HepG2 (cell line): ENCODE measurements at regions not wholly inside any gene's neighbourhood (a gene's known extent, or its start where the extent isn't known, plus 50 kb on each side); places are given as distances from the start of the nearest gene placed in this dataset.

Source experiments
- ATAC-seq: fragments of 200-7000 bp; cut with Tn5 transposase; 3 replicates; pipeline ENCODE4 v1.9.1; 2020; ENCODE audit warnings: mild to moderate bottlenecking, moderate library complexity
- BruUV-seq: library from RNA; stranded (reverse); fragments of 400-500 nt; replicated peaks from 2 replicates; lab custom pipeline; 2021; lab: Mats Ljungman, UMichigan
- CTCF ChIA-PET: fragments of 300-600 bp; formaldehyde crosslinking; extraction: SDS; loops from one replicate; lab custom pipeline; 2021; ENCODE audit warnings: low total read pairs, inconsistent platforms, low intra/inter-chr PET ratio; lab: Yijun Ruan, JAX
- POLR2A ChIA-PET: fragments of 350-600 bp; sonication (Branson Sonifier 250); formaldehyde crosslinking; loops from one replicate; lab custom pipeline; 2020; ENCODE audit warnings: antibody characterized with exemption, inconsistent platforms; lab: Yijun Ruan, JAX
- DNase-seq: peaks from one replicate; pipeline ENCODE4 v3.0.0-alpha.2; 2015; ENCODE audit warnings: low spot score
- FAIRE-seq: peaks from 3 replicates; lab custom pipeline; 2011; peaks lifted over from hg19 to GRCh38; lab: Jason Lieb, UNC
- H2AFZ ChIP-seq: one replicate; pipeline ENCODE4 v1.6.1; 2011; ENCODE audit warnings: low read length, inconsistent platforms
- H3K27ac ChIP-seq: fragments of 300-600 bp; 3 replicates; pipeline ENCODE4 v1.8.0; 2011; ENCODE audit warnings: mixed run types, mild to moderate bottlenecking, mixed read lengths, low read length, inconsistent platforms; ENCODE audit not compliant: insufficient read depth; ENCODE audit errors: extremely low read length
- H3K27me3 ChIP-seq, 2 experiments: fragments of 200-600 bp in 1 of 2; 2 replicates in 1 of 2; 3 replicates in 1 of 2; pipeline versions ENCODE4 v1.6.0 to v1.8.0; 2011; ENCODE audit warnings: low read length in 2 of 2, mild to moderate bottlenecking in 2 of 2, moderate library complexity in 2 of 2, inconsistent platforms in 1 of 2; ENCODE audit not compliant: insufficient read depth in 2 of 2, control insufficient read depth in 1 of 2
- H3K36me3 ChIP-seq, 2 experiments: fragments of 200-600 bp in 1 of 2; replicated peaks in 1 of 2; 2 replicates in 1 of 2; 3 replicates in 1 of 2; pipeline versions ENCODE4 v1.5.1 to v1.8.0; 2011; ENCODE audit warnings: low read length in 2 of 2, inconsistent platforms in 1 of 2; ENCODE audit not compliant: insufficient read depth in 2 of 2, control insufficient read depth in 1 of 2
- H3K4me1 ChIP-seq: 2 replicates; pipeline ENCODE4 v1.5.1; 2012; ENCODE audit warnings: low read length, inconsistent platforms; ENCODE audit not compliant: insufficient read depth
- H3K4me2 ChIP-seq: 2 replicates; pipeline ENCODE4 v1.6.0; 2011; ENCODE audit warnings: low read depth, low read length, inconsistent platforms
- H3K4me3 ChIP-seq, 3 experiments: fragments of 200-600 bp in 1 of 3; sonication (generic), shearing (Covaris generic) in 1 of 3; replicated peaks in 1 of 3; 2 replicates each; pipeline ENCODE4 v1.5.1; 2011 to 2016; ENCODE audit warnings: low read length in 3 of 3, inconsistent platforms in 2 of 3, low read depth in 2 of 3, mild to moderate bottlenecking in 2 of 3, control low read depth in 1 of 3, mixed read lengths in 1 of 3; ENCODE audit not compliant: insufficient read depth in 1 of 3
- H3K79me2 ChIP-seq: one replicate; pipeline ENCODE4 v1.6.1; 2011; ENCODE audit warnings: low read length, inconsistent platforms; ENCODE audit not compliant: insufficient read depth
- H3K9ac ChIP-seq: 2 replicates; pipeline ENCODE4 v1.6.0; 2011; ENCODE audit warnings: mild to moderate bottlenecking, low read depth, low read length, inconsistent platforms; ENCODE audit not compliant: insufficient read depth
- H3K9me3 ChIP-seq: 2 replicates; pipeline ENCODE4 v1.5.1; 2012; ENCODE audit warnings: mild to moderate bottlenecking, low read length
- H4K20me1 ChIP-seq: 2 replicates; pipeline ENCODE4 v1.6.0; 2011; ENCODE audit warnings: inconsistent platforms, mild to moderate bottlenecking, low read length, moderate library complexity; ENCODE audit not compliant: insufficient read depth
- DDIT3 ChIP-seq: sonication (generic); formaldehyde crosslinking; IDR thresholded peaks from 2 replicates; pipeline ENCODE4 v1.4.0; 2020; ENCODE audit warnings: mild to moderate bottlenecking, missing genetic modification reagents
- HHEX ChIP-seq: IDR thresholded peaks from 2 replicates; pipeline ENCODE4 v1.6.1; 2016; ENCODE audit warnings: control low read depth
- KAT2B ChIP-seq: fragments of 150-350 bp; IDR thresholded peaks from 2 replicates; pipeline ENCODE4 v1.6.1; 2014; ENCODE audit warnings: low read depth, low read length, borderline replicate concordance
- RBM39 ChIP-seq: fragments of 200-400 bp; formaldehyde crosslinking; IDR thresholded peaks from one replicate; pipeline ENCODE4 v1.6.1; 2018; ENCODE audit warnings: antibody characterized with exemption, mild to moderate bottlenecking, low read depth, low read length; ENCODE audit not compliant: poor library complexity, severe bottlenecking
- TEAD2 ChIP-seq: sonication (generic); formaldehyde crosslinking; IDR thresholded peaks from 2 replicates; pipeline ENCODE4 v1.9.0; 2021; ENCODE audit warnings: missing genetic modification reagents
- XRCC5 ChIP-seq: fragments of 200-400 bp; formaldehyde crosslinking; optimal IDR thresholded peaks from 2 replicates; pipeline ENCODE3; 2017; ENCODE audit warnings: mild to moderate bottlenecking, low read length
- ZNF18 ChIP-seq: sonication (generic); formaldehyde crosslinking; IDR thresholded peaks from 2 replicates; pipeline ENCODE4 v1.8.0; 2022; ENCODE audit warnings: mild to moderate bottlenecking, missing genetic modification reagents; ENCODE audit not compliant: insufficient replicate concordance
- ZNF24 ChIP-seq: fragments of 450-650 bp; IDR thresholded peaks from 2 replicates; pipeline ENCODE4 v1.6.1; 2017; ENCODE audit warnings: antibody characterized with exemption, mild to moderate bottlenecking
- ZNF563 ChIP-seq: sonication (generic); formaldehyde crosslinking; IDR thresholded peaks from 2 replicates; pipeline ENCODE4 v1.8.0; 2022; ENCODE audit warnings: mild to moderate bottlenecking, moderate library complexity, missing genetic modification reagents
- ZNF609 ChIP-seq: sonication (generic); formaldehyde crosslinking; IDR thresholded peaks from 2 replicates; pipeline ENCODE4 v1.4.0; 2020; ENCODE audit warnings: mild to moderate bottlenecking, missing genetic modification reagents, borderline replicate concordance
- ZZZ3 ChIP-seq: sonication (generic); formaldehyde crosslinking; IDR thresholded peaks from 2 replicates; pipeline ENCODE4 v1.4.0; 2020; ENCODE audit warnings: missing genetic modification reagents, mild to moderate bottlenecking, borderline replicate concordance
- WGBS: methylation state at CpG from one replicate; pipeline ENCODE4 v1.1.6; 2017; ENCODE audit warnings: low lambda C conversion rate; 5-methylcytosine and 5-hydroxymethylcytosine counted together
- in situ Hi-C: cut with HindIII; loops from 2 replicates; pipeline ENCODE4 v1.10.0; 2017; ENCODE audit warnings: low pct_unique_long_range_greater_than_20kb; ENCODE audit not compliant: extremely low pct_ligation_motif_present
- intact Hi-C: fragments of 100-400 bp; cut with micrococcal nuclease; formaldehyde crosslinking; loops from one replicate; pipeline ENCODE4 v1.10.0; 2022; ENCODE audit not compliant: unreplicated experiment
- TF ChIP-seq, protein P1 (sequence below): sonication (generic); formaldehyde crosslinking; IDR thresholded peaks from 2 replicates; pipeline ENCODE4 v1.5.1; 2020; ENCODE audit warnings: missing genetic modification reagents, mild to moderate bottlenecking, borderline replicate concordance
- TF ChIP-seq, protein P2 (sequence below): sonication (generic); formaldehyde crosslinking; IDR thresholded peaks from 2 replicates; pipeline ENCODE4 v1.5.0; 2020; ENCODE audit warnings: mild to moderate bottlenecking, missing genetic modification reagents, borderline replicate concordance
- TF ChIP-seq, protein P3 (sequence below): IDR thresholded peaks from 2 replicates; pipeline ENCODE4 v1.6.1; 2016; ENCODE audit warnings: missing biosample characterization, missing genetic modification reagents, low read depth

DNA sequence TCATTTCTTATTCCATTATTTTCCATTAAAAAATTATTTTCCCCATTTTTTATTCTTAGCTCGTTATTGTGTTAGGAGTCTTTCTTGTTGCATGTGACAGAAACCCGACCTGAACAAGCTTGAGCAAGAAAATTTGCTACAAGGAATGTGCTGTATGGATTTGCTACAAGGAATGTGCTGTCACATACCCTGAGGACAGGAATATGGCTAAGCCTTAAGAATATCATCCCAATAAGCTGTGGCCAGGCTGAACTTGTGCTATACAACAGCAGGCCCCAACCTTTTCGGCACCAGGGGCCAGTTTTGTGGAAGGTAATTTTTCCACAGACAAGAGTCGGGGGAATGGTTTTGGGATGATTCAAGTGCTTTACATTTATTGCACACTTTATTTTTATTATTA is 114.0 kb downstream of the TRMT11 start:
- H3K4me1 ChIP-seq, result peaks cover 3% of the 10 kb centered on the region
- H3K4me2 ChIP-seq, result no peak overlapping the region
- intact Hi-C loops (no loop called here), in situ Hi-C loops (no loop called here)
- 93% methylated on average over 4 of the region's 4 CpGs for WGBS
- CTCF ChIA-PET, result no interaction called here
- BruUV-seq, result no TSS peak
- no peak overlapping the region for H3K4me3 ChIP-seq
- POLR2A ChIA-PET, result no interaction called here
- no peaks in the 10 kb centered on the region for H3K9me3 ChIP-seq
- no peak overlapping the region for H2AFZ ChIP-seq
- H4K20me1 ChIP-seq, result no peaks in the 10 kb centered on the region
- no peak overlapping the region for H3K27ac ChIP-seq
- no peak for ATAC-seq
- no peak overlapping the region for H3K9ac ChIP-seq
- no peaks in the 10 kb centered on the region for H3K27me3 ChIP-seq
- FAIRE-seq, result no peak
- H3K36me3 ChIP-seq, result peaks cover 8 to 22% of the 10 kb centered on the region in 2 experiments
- DNase-seq, result no peak
- H3K79me2 ChIP-seq, result no peaks in the 10 kb centered on the region
- TF ChIP-seq, protein P1, sequence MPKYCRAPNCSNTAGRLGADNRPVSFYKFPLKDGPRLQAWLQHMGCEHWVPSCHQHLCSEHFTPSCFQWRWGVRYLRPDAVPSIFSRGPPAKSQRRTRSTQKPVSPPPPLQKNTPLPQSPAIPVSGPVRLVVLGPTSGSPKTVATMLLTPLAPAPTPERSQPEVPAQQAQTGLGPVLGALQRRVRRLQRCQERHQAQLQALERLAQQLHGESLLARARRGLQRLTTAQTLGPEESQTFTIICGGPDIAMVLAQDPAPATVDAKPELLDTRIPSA (CRISPR knock-in tag), result no peak
- TF ChIP-seq ZZZ3 (no peak), RBM39 (no peak), ZNF563 (CRISPR knock-in tag) (no peak), ZNF609 (CRISPR knock-in tag) (no peak), KAT2B (no peak), ZNF18 (CRISPR knock-in tag) (no peak), ZNF24 (no peak), XRCC5 (no peak), DDIT3 (CRISPR knock-in tag) (no peak), HHEX (CRISPR knock-in tag) (no peak), TEAD2 (CRISPR knock-in tag) (no peak)
- TF ChIP-seq, protein P2, sequence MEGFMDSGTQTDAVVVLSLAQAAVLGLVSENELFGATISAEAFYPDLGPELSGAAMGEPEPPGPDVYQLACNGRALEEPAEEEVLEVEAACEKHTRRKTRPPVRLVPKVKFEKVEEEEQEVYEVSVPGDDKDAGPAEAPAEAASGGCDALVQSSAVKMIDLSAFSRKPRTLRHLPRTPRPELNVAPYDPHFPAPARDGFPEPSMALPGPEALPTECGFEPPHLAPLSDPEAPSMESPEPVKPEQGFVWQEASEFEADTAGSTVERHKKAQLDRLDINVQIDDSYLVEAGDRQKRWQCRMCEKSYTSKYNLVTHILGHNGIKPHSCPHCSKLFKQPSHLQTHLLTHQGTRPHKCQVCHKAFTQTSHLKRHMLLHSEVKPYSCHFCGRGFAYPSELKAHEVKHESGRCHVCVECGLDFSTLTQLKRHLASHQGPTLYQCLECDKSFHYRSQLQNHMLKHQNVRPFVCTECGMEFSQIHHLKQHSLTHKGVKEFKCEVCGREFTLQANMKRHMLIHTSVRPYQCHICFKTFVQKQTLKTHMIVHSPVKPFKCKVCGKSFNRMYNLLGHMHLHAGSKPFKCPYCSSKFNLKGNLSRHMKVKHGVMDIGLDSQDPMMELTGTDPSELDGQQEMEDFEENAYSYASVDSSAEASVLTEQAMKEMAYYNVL (CRISPR knock-in tag), result no peak
- TF ChIP-seq, protein P3, sequence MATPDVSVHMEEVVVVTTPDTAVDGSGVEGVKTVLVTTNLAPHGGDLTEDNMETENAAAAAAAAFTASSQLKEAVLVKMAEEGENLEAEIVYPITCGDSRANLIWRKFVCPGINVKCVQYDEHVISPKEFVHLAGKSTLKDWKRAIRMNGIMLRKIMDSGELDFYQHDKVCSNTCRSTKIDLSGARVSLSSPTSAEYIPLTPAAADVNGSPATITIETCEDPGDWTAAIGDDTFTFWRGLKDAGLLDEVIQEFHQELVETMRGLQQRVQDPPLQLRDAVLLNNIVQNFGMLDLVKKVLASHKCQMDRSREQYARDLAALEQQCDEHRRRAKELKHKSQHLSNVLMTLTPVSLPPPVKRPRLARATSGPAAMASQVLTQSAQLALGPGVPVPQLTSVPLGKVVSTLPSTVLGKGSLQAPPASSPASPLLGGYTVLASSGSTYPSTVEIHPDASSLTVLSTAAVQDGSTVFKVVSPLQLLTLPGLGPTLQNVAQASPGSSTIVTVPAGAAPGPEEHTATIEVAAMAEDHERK, result no peak
